Esophagus squamous epithelium (tissue), 5 donors: ENCODE measurements at regions not wholly inside any gene's neighbourhood (a gene's known extent, or its start where the extent isn't known, plus 50 kb on each side); places are given as distances from the start of the nearest gene placed in this dataset.
"Not testable (repeated sequence)": the region's sequence is repeated elsewhere in the genome, so short reads cannot be mapped to it uniquely, and the experiment has no call there.

Source experiments
- DNase-seq: peaks from one replicate; lab custom pipeline; 2025; lab: John Stamatoyannopoulos, UW
- H3K27ac ChIP-seq, 4 donors: fragments of 200-600 bp; sonication (generic); one replicate each; pipeline ENCODE4 v1.5.1; 2016 to 2019; ENCODE audit warnings: mild to moderate bottlenecking in 1 of 4
- H3K27me3 ChIP-seq, 4 donors: fragments of 200-600 bp; sonication (generic); 1 replicate in 3 of 4; 2 replicates in 1 of 4; pipeline versions ENCODE4 v1.5.1 to v1.6.0; 2017 to 2021; ENCODE audit warnings: antibody characterized with exemption in 1 of 4
- H3K36me3 ChIP-seq, 3 donors: fragments of 200-600 bp; sonication (generic); one replicate each; pipeline ENCODE4 v1.5.1; 2016 to 2019
- H3K4me1 ChIP-seq, 3 donors: fragments of 200-600 bp; sonication (generic); one replicate each; pipeline ENCODE4 v1.5.1; 2017 to 2019
- H3K4me3 ChIP-seq, 4 donors: fragments of 200-600 bp; sonication (generic); 1 replicate in 3 of 4; 2 replicates in 1 of 4; pipeline ENCODE4 v1.5.1; 2016 to 2019; ENCODE audit warnings: mild to moderate bottlenecking in 2 of 4, moderate library complexity in 1 of 4
- H3K9me3 ChIP-seq, 3 donors: fragments of 200-600 bp; sonication (generic); one replicate each; pipeline ENCODE4 v1.5.1; 2016 to 2019
- CTCF ChIP-seq, 6 experiments: fragments of 450-650 bp in 4 of 6; fragments of 200-600 bp in 2 of 6; sonication (generic) in 2 of 6; IDR thresholded peaks; one replicate each; pipeline ENCODE4 v1.5.1; 2016 to 2019; ENCODE audit warnings: antibody characterized with exemption in 6 of 6, mild to moderate bottlenecking in 4 of 6, moderate library complexity in 4 of 6
- POLR2A ChIP-seq, 4 donors: fragments of 450-650 bp; IDR thresholded peaks; one replicate each; pipeline ENCODE4 v1.6.1; 2017; ENCODE audit warnings: antibody characterized with exemption in 4 of 4, mild to moderate bottlenecking in 4 of 4, moderate library complexity in 3 of 4
- WGBS, 2 donors: methylation state at CpG; one replicate each; pipeline ENCODE4 v1.1.5; 2018; 5-methylcytosine and 5-hydroxymethylcytosine counted together
- intact Hi-C: fragments of 100-400 bp; cut with DNase I; formaldehyde crosslinking; loops from one replicate; pipeline ENCODE4 v1.15.0; 2022
- donor health status: DM: yes; HTN: yes; CAD: no.

GRCh38 chrX:47743504-47743903 is 84.5 kb upstream of the UXT start:
- Histone ChIP-seq H3K9me3 (no peaks in the 10 kb centered on the region), H3K36me3 (no peaks in the 10 kb centered on the region), H3K4me3 (no peak overlapping the region), H3K27me3 (no peaks in the 10 kb centered on the region), H3K27ac (no peak overlapping the region), H3K4me1 (no peaks in the 10 kb centered on the region)
- 50 to 61% methylated on average over 2 of the region's 2 CpGs for WGBS, 2 donors
- intact Hi-C loops: no loop called here
- DNase-seq: no peak
- TF ChIP-seq CTCF (IDR thresholded peaks at IDR 0.05) (no peak), POLR2A (IDR thresholded peaks at IDR 0.05) (no peak)

- H3K4me1 ChIP-seq, intact Hi-C loops, H3K36me3 ChIP-seq, H3K4me3 ChIP-seq, H3K9me3 ChIP-seq, H3K27me3 ChIP-seq, DNase-seq, H3K27ac ChIP-seq: not testable (repeated sequence)
- 89 to 96% methylated on average over 2 to 3 of the region's 3 CpGs for WGBS, 2 donors
Measured at GRCh38 chrX:47738870-47739269, 79.9 kb upstream of the UXT start.

- no peaks in the 10 kb centered on the region for H3K36me3 ChIP-seq
- no peak overlapping the region for H3K4me3 ChIP-seq
- H3K27me3 ChIP-seq: no peaks in the 10 kb centered on the region
- no peak for DNase-seq
- WGBS, 2 donors: 98 to 100% methylated on average over 1 to 5 of the region's 9 CpGs
- intact Hi-C loops: no loop called here
- TF ChIP-seq POLR2A (IDR thresholded peaks at IDR 0.05) (no peak), CTCF (IDR thresholded peaks at IDR 0.05) (no peak)
- peaks cover 0 to 14% (median 0%) of the 10 kb centered on the region in 3 donors for H3K9me3 ChIP-seq
- no peak overlapping the region for H3K27ac ChIP-seq
- H3K4me1 ChIP-seq: no peaks in the 10 kb centered on the region
Measured at GRCh38 chrX:47723689-47724088, 64.7 kb upstream of the UXT start.

GRCh38 chrX:47723083-47723482 is 64.1 kb upstream of the UXT start:
- DNase-seq: no peak
- no peak overlapping the region for H3K4me3 ChIP-seq
- H3K9me3 ChIP-seq: peaks cover 0 to 14% (median 0%) of the 10 kb centered on the region in 3 donors
- H3K27ac ChIP-seq: no peak overlapping the region
- no peaks in the 10 kb centered on the region for H3K4me1 ChIP-seq
- H3K27me3 ChIP-seq: no peaks in the 10 kb centered on the region
- intact Hi-C loops: no loop called here
- H3K36me3 ChIP-seq: no peaks in the 10 kb centered on the region
- TF ChIP-seq POLR2A (IDR thresholded peaks at IDR 0.05) (no peak), CTCF (IDR thresholded peaks at IDR 0.05) (no peak)
- 64 to 94% methylated on average over 3 to 5 of the region's 5 CpGs for WGBS, 2 donors

- DNase-seq: no peak
- Histone ChIP-seq H3K4me1 (no peaks in the 10 kb centered on the region), H3K27ac (no peak overlapping the region), H3K4me3 (no peak overlapping the region), H3K36me3 (no peaks in the 10 kb centered on the region), H3K9me3 (peaks cover 0 to 14% (median 0%) of the 10 kb centered on the region in 3 donors), H3K27me3 (no peaks in the 10 kb centered on the region)
- WGBS, 2 donors: no CpG with 5 or more reads among the region's 3 CpGs
- intact Hi-C loops: no loop called here
- TF ChIP-seq CTCF (IDR thresholded peaks at IDR 0.05): no peak
- TF ChIP-seq POLR2A (IDR thresholded peaks at IDR 0.05): no peak
Measured at GRCh38 chrX:47722260-47722659, 63.3 kb upstream of the UXT start.

- H3K36me3 ChIP-seq, H3K4me1 ChIP-seq, H3K27ac ChIP-seq, H3K27me3 ChIP-seq, DNase-seq, H3K9me3 ChIP-seq, H3K4me3 ChIP-seq, intact Hi-C loops: not testable (repeated sequence)
- WGBS, 2 donors: 55 to 65% methylated on average over 2 to 3 of the region's 3 CpGs
Measured at GRCh38 chrX:47715078-47715477, 56.1 kb upstream of the UXT start.

GRCh38 chrX:47712675-47713074 is 53.7 kb upstream of the UXT start:
- H3K36me3 ChIP-seq, H3K9me3 ChIP-seq, H3K27me3 ChIP-seq, H3K4me3 ChIP-seq, H3K4me1 ChIP-seq, H3K27ac ChIP-seq, DNase-seq, intact Hi-C loops: not testable (repeated sequence)
- WGBS, 2 donors: 18 to 58% methylated on average over 3 to 4 of the region's 4 CpGs
